Prostate gland (tissue), 2 donors: ENCODE measurements at regions not wholly inside any gene's neighbourhood (a gene's known extent, or its start where the extent isn't known, plus 50 kb on each side); places are given as distances from the start of the nearest gene placed in this dataset.

ENCODE experiments used
- microRNA counts, 2 donors: library from miRNA; unstranded; fragments of <30 nt; microRNA quantifications; one replicate each; lab custom pipeline; 2016 to 2017
- microRNA-seq: library from miRNA; unstranded; fragments of <30 nt; microRNA quantifications from one replicate; pipeline ENCODE4, GENCODE V29; 2016
- small RNA-seq, 2 donors: library from RNA; depleted of rRNA; stranded (forward); fragments of <200 nt; gene quantifications; one replicate each; pipeline ENCODE3, GENCODE V24; 2016

MicroRNA genes in the stretch of these regions (microRNA counts, 767-probe panel; counts per million panel counts)
- microRNA hsa-miR-184 (lab: Ali Mortazavi, UCI) = 0 to 431 counts per million in 2 donors

Small RNAs in the stretch of these regions (microRNA-seq; reads per million reads assigned to microRNA genes)
- gene MIR184 = 7.3 reads per million, percentile 47 among the genes with 10 or more reads in this experiment

Small RNAs in the stretch of these regions (small RNA-seq; reads per million reads assigned to genes)
- gene MIR184 = 4.9 to 58.8 reads per million in 2 donors
